HepG2 (cell line): ENCODE measurements at regions not wholly inside any gene's neighbourhood (a gene's known extent, or its start where the extent isn't known, plus 50 kb on each side); places are given as distances from the start of the nearest gene placed in this dataset.

Experiments used
- ATAC-seq: fragments of 200-7000 bp; cut with Tn5 transposase; 3 replicates; pipeline ENCODE4 v1.9.1; 2020; ENCODE audit warnings: mild to moderate bottlenecking, moderate library complexity
- BruUV-seq: library from RNA; stranded (reverse); fragments of 400-500 nt; replicated peaks from 2 replicates; lab custom pipeline; 2021; lab: Mats Ljungman, UMichigan
- CTCF ChIA-PET: fragments of 300-600 bp; formaldehyde crosslinking; extraction: SDS; loops from one replicate; lab custom pipeline; 2021; ENCODE audit warnings: low total read pairs, inconsistent platforms, low intra/inter-chr PET ratio; lab: Yijun Ruan, JAX
- POLR2A ChIA-PET: fragments of 350-600 bp; sonication (Branson Sonifier 250); formaldehyde crosslinking; loops from one replicate; lab custom pipeline; 2020; ENCODE audit warnings: antibody characterized with exemption, inconsistent platforms; lab: Yijun Ruan, JAX
- DNase-seq: peaks from one replicate; pipeline ENCODE4 v3.0.0-alpha.2; 2015; ENCODE audit warnings: low spot score
- FAIRE-seq: peaks from 3 replicates; lab custom pipeline; 2011; peaks lifted over from hg19 to GRCh38; lab: Jason Lieb, UNC
- H2AFZ ChIP-seq: one replicate; pipeline ENCODE4 v1.6.1; 2011; ENCODE audit warnings: low read length, inconsistent platforms
- H3K27ac ChIP-seq: fragments of 300-600 bp; 3 replicates; pipeline ENCODE4 v1.8.0; 2011; ENCODE audit warnings: mixed run types, mild to moderate bottlenecking, mixed read lengths, low read length, inconsistent platforms; ENCODE audit not compliant: insufficient read depth; ENCODE audit errors: extremely low read length
- H3K27me3 ChIP-seq, 2 experiments: fragments of 200-600 bp in 1 of 2; 2 replicates in 1 of 2; 3 replicates in 1 of 2; pipeline versions ENCODE4 v1.6.0 to v1.8.0; 2011; ENCODE audit warnings: low read length in 2 of 2, mild to moderate bottlenecking in 2 of 2, moderate library complexity in 2 of 2, inconsistent platforms in 1 of 2; ENCODE audit not compliant: insufficient read depth in 2 of 2, control insufficient read depth in 1 of 2
- H3K36me3 ChIP-seq, 2 experiments: fragments of 200-600 bp in 1 of 2; replicated peaks in 1 of 2; 2 replicates in 1 of 2; 3 replicates in 1 of 2; pipeline versions ENCODE4 v1.5.1 to v1.8.0; 2011; ENCODE audit warnings: low read length in 2 of 2, inconsistent platforms in 1 of 2; ENCODE audit not compliant: insufficient read depth in 2 of 2, control insufficient read depth in 1 of 2
- H3K4me1 ChIP-seq: 2 replicates; pipeline ENCODE4 v1.5.1; 2012; ENCODE audit warnings: low read length, inconsistent platforms; ENCODE audit not compliant: insufficient read depth
- H3K4me2 ChIP-seq: 2 replicates; pipeline ENCODE4 v1.6.0; 2011; ENCODE audit warnings: low read depth, low read length, inconsistent platforms
- H3K4me3 ChIP-seq, 3 experiments: fragments of 200-600 bp in 1 of 3; sonication (generic), shearing (Covaris generic) in 1 of 3; replicated peaks in 1 of 3; 2 replicates each; pipeline ENCODE4 v1.5.1; 2011 to 2016; ENCODE audit warnings: low read length in 3 of 3, inconsistent platforms in 2 of 3, low read depth in 2 of 3, mild to moderate bottlenecking in 2 of 3, control low read depth in 1 of 3, mixed read lengths in 1 of 3; ENCODE audit not compliant: insufficient read depth in 1 of 3
- H3K79me2 ChIP-seq: one replicate; pipeline ENCODE4 v1.6.1; 2011; ENCODE audit warnings: low read length, inconsistent platforms; ENCODE audit not compliant: insufficient read depth
- H3K9ac ChIP-seq: 2 replicates; pipeline ENCODE4 v1.6.0; 2011; ENCODE audit warnings: mild to moderate bottlenecking, low read depth, low read length, inconsistent platforms; ENCODE audit not compliant: insufficient read depth
- H3K9me3 ChIP-seq: 2 replicates; pipeline ENCODE4 v1.5.1; 2012; ENCODE audit warnings: mild to moderate bottlenecking, low read length
- H4K20me1 ChIP-seq: 2 replicates; pipeline ENCODE4 v1.6.0; 2011; ENCODE audit warnings: inconsistent platforms, mild to moderate bottlenecking, low read length, moderate library complexity; ENCODE audit not compliant: insufficient read depth
- ATF7 ChIP-seq, 2 experiments: fragments of 450-650 bp in 1 of 2; sonication (generic) in 1 of 2; formaldehyde crosslinking in 1 of 2; IDR thresholded peaks; 2 replicates each; pipeline versions ENCODE4 v1.4.0 to v1.6.1; 2016 to 2020; ENCODE audit warnings: antibody characterized with exemption in 1 of 2, mild to moderate bottlenecking in 1 of 2, missing genetic modification reagents in 1 of 2
- HNF1B ChIP-seq: sonication (generic); formaldehyde crosslinking; IDR thresholded peaks from 2 replicates; pipeline ENCODE4 v1.5.1; 2020; ENCODE audit warnings: mild to moderate bottlenecking, moderate library complexity, missing genetic modification reagents
- KIAA2018 ChIP-seq: sonication (generic); formaldehyde crosslinking; IDR thresholded peaks from 2 replicates; pipeline ENCODE4 v1.5.0; 2020; ENCODE audit warnings: mild to moderate bottlenecking, missing genetic modification reagents, borderline replicate concordance
- NCOR1 ChIP-seq: fragments of 200-600 bp; sonication (generic); IDR thresholded peaks from 2 replicates; pipeline ENCODE4 v1.7.0; 2017; ENCODE audit warnings: antibody characterized with exemption, low read length, borderline replicate concordance
- TP53 ChIP-seq: sonication (generic); formaldehyde crosslinking; conservative IDR thresholded peaks from 2 replicates; pipeline ENCODE4 v1.4.0; 2020; ENCODE audit warnings: missing genetic modification reagents
- YEATS2 ChIP-seq: sonication (generic); formaldehyde crosslinking; IDR thresholded peaks from 2 replicates; pipeline ENCODE4 v1.4.0; 2020; ENCODE audit warnings: missing genetic modification reagents, borderline replicate concordance
- ZNF274 ChIP-seq: sonication (generic); formaldehyde crosslinking; IDR thresholded peaks from 2 replicates; pipeline ENCODE4 v1.5.1; 2020; ENCODE audit warnings: mild to moderate bottlenecking, missing genetic modification reagents
- ZNF768 ChIP-seq: sonication (generic); formaldehyde crosslinking; IDR thresholded peaks from 2 replicates; pipeline ENCODE4 v1.4.0; 2020; ENCODE audit warnings: missing genetic modification reagents
- ZNF776 ChIP-seq: sonication (generic); formaldehyde crosslinking; IDR thresholded peaks from 2 replicates; pipeline ENCODE4 v1.4.0; 2020; ENCODE audit warnings: mild to moderate bottlenecking, missing genetic modification reagents
- WGBS: methylation state at CpG from one replicate; pipeline ENCODE4 v1.1.6; 2017; ENCODE audit warnings: low lambda C conversion rate; 5-methylcytosine and 5-hydroxymethylcytosine counted together
- in situ Hi-C: cut with HindIII; loops from 2 replicates; pipeline ENCODE4 v1.10.0; 2017; ENCODE audit warnings: low pct_unique_long_range_greater_than_20kb; ENCODE audit not compliant: extremely low pct_ligation_motif_present
- intact Hi-C: fragments of 100-400 bp; cut with micrococcal nuclease; formaldehyde crosslinking; loops from one replicate; pipeline ENCODE4 v1.10.0; 2022; ENCODE audit not compliant: unreplicated experiment

GRCh38 chrX:19181345-19181744 is 59.1 kb upstream of the ADGRG2 start:
- Histone ChIP-seq H3K36me3 (no peaks in the 10 kb centered on the region), H2AFZ (no peak overlapping the region), H3K9ac (no peak overlapping the region), H3K79me2 (no peaks in the 10 kb centered on the region), H3K4me1 (no peaks in the 10 kb centered on the region), H4K20me1 (no peaks in the 10 kb centered on the region), H3K4me2 (no peak overlapping the region), H3K27me3 (no peaks in the 10 kb centered on the region), H3K9me3 (no peaks in the 10 kb centered on the region), H3K4me3 (no peak overlapping the region), H3K27ac (no peak overlapping the region)
- DNase-seq: no peak
- no peak for FAIRE-seq
- intact Hi-C loops: no loop called here
- ChIA-PET CTCF (no interaction called here), POLR2A (no interaction called here)
- in situ Hi-C loops: no loop called here
- no peak for TF ChIP-seq ZNF274
- no peak for TF ChIP-seq ATF7 (IDR thresholded peaks at IDR 0.05)
- no peak for TF ChIP-seq ATF7 (CRISPR knock-in tag; IDR thresholded peaks at IDR 0.05)
- TF ChIP-seq HNF1B (CRISPR knock-in tag): no peak
- TF ChIP-seq YEATS2 (CRISPR knock-in tag): no peak
- no peak for TF ChIP-seq NCOR1
- no peak for TF ChIP-seq ZNF776 (CRISPR knock-in tag)
- TF ChIP-seq ZNF768 (CRISPR knock-in tag): no peak
- no peak for TF ChIP-seq TP53 (CRISPR knock-in tag)
- no peak for TF ChIP-seq KIAA2018
- no TSS peak for BruUV-seq
- WGBS: 35% methylated on average over 3 of the region's 6 CpGs
- no peak for ATAC-seq
